NOMO-1 (cell line): ENCODE measurements at regions not wholly inside any gene's neighbourhood (a gene's known extent, or its start where the extent isn't known, plus 50 kb on each side); places are given as distances from the start of the nearest gene placed in this dataset.

Experiments
- DNase-seq, 2 experiments: peaks; one replicate each; lab custom pipeline; 2025; ENCODE audit not compliant: unreplicated experiment in 2 of 2; lab: John Stamatoyannopoulos, UW

GRCh38 chr9:135218331-135219225 lies 131.1 kb downstream of the OLFM1 start:
- no peak for DNase-seq

GRCh38 chr9:135219676-135220600 lies 132.5 kb downstream of the OLFM1 start:
- DNase-seq = no peak

GRCh38 chr9:135220601-135221575 lies 133.4 kb downstream of the OLFM1 start:
- no peak for DNase-seq

GRCh38 chr9:135221576-135221950 lies 134.1 kb downstream of the OLFM1 start:
- no peak for DNase-seq

GRCh38 chr9:135221951-135222631 lies 134.6 kb downstream of the OLFM1 start:
- no peak for DNase-seq

GRCh38 chr9:135222881-135223760 lies 135.7 kb downstream of the OLFM1 start:
- DNase-seq = no peak

GRCh38 chr9:135223831-135224230 lies 136.4 kb downstream of the OLFM1 start:
- DNase-seq = no peak

- DNase-seq = peak in 1 of 2 experiments; percentile 0
Observed at GRCh38 chr9:135224286-135224877, 136.9 kb downstream of the OLFM1 start.

- DNase-seq = no peak
Observed at GRCh38 chr9:135224921-135225541, 137.6 kb downstream of the OLFM1 start.

GRCh38 chr9:135225619-135226228 lies 138.3 kb downstream of the OLFM1 start:
- no peak for DNase-seq

GRCh38 chr9:135226369-135227050 lies 139.0 kb downstream of the OLFM1 start:
- no peak for DNase-seq

GRCh38 chr9:135227641-135228251 lies 140.3 kb downstream of the OLFM1 start:
- DNase-seq = no peak

- DNase-seq = no peak
Observed at GRCh38 chr9:135228345-135228982, 141.0 kb downstream of the OLFM1 start.

- DNase-seq = no peak
Observed at GRCh38 chr9:135228983-135229625, 141.6 kb downstream of the OLFM1 start.

- DNase-seq = no peak
Observed at GRCh38 chr9:135229701-135230385, 142.4 kb downstream of the OLFM1 start.
